GM19328 (cell line): ENCODE measurements at regions not wholly inside any gene's neighbourhood (a gene's known extent, or its start where the extent isn't known, plus 50 kb on each side); places are given as distances from the start of the nearest gene placed in this dataset.

Source experiments
- ATAC-seq: cut with Tn5 transposase; IDR thresholded peaks from one replicate; pipeline ENCODE4 v1.9.1; 2021; ENCODE audit warnings: mild to moderate bottlenecking, moderate library complexity; ENCODE audit not compliant: unreplicated experiment

- no peak for ATAC-seq
Observed at GRCh38 chr3:167958141-167958540, 137.6 kb downstream of the GOLIM4 start.

DNA sequence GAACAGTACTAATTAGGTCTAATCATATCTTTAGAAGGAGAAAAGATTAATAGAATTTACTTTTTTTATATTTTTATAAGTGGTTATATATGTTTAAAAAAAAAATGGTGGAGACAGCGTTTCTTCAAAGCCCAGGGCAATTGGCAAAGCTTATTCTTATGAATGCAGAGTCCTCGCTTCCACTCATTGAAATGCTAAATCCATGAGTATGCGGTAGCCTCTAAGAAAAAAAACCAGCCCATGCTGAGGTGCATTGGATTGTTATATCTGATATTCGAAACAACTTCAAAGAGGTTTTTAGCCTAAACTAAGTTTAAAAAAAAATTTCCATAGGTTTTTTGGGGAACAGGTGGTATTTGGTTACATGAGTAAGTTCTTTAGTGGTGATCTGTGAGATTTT is 142.8 kb downstream of the GOLIM4 start:
- ATAC-seq = no peak

DNA sequence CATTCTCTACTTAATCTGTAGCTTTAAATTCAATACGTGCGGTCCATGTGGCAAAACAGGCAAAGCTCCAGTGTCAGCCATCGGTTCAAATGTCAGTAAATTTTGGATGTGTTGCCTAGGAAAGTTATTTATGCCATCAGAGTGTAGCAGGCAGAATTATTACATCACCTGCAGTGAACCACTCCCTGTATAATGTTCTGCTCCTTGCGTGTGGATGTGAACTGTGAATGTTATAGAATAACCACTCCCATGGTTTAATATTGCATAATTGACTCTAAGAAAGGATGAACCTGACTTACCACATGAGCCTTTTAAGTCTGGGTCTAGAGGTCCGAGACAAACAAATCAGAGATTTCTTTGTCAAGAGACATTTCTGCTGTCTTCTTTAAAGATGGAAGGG is 145.5 kb downstream of the GOLIM4 start:
- ATAC-seq = no peak

- no peak for ATAC-seq
Observed at GRCh38 chr3:167941234-167941995, 154.3 kb downstream of the GOLIM4 start.

DNA sequence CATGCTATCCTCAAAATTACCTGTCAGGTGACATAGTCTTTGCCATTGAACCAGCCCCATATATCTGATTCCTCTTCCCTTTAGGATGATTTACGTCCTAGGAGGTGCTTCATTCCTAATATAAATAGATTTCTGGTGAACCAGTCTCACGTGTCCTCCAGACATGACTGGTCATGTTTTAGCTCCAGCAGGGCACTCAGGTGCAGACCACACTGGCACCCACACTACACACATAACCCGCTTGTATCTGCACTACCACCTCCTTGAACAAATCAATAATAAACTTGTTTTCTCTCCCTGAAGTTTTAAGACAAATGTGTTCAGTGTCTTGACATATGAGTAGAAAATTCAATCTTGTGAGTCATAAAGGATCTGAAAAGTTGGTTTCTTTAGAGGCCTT is 155.5 kb downstream of the GOLIM4 start:
- no peak for ATAC-seq

- no peak for ATAC-seq
Observed at GRCh38 chr3:167938516-167938915, 157.2 kb downstream of the GOLIM4 start.

DNA sequence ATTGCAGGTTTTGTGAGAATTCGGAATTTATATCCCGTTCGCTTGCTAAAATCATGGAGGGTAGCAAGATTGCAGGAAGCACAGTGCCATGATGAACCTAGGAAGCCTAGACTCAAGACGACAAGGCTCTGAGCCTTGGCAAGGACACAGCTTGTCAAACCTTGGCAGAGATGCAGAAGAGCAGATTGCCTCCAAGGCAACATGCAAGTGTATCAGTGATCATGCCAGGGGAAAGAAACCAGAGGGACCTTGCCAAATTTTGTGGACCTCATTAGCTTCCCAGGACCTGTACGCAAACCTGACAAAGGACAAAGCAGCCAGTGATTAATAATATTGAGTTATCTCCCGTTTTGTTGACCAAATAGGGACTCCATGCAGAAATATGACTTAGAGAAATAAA is 159.7 kb downstream of the GOLIM4 start:
- ATAC-seq = no peak

- no peak for ATAC-seq
Observed at GRCh38 chr3:167930453-167930852, 165.3 kb downstream of the GOLIM4 start.

GRCh38 chr3:167929968-167930367 is 165.8 kb downstream of the GOLIM4 start:
- ATAC-seq = no peak

GRCh38 chr3:167928381-167928780 is 167.3 kb downstream of the GOLIM4 start:
- ATAC-seq = no peak

DNA sequence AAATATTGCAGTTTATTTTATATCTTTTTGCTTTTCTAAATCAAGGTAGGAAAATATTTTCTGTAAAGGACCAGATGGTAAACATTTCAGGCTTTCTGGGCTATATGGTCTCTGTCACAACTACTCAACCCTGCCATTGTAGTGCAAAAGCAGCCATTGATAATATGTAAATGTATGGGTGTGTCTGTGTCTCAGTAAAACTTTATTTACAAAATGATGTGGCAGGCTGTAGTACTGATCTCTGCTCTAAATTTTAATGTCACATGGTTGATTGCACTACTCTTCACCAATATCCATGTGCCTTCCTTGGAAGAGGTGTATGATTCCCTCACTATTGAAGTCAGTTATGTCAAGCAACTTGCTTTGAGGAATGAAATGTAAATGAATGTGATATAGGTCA is 175.0 kb downstream of the GOLIM4 start:
- ATAC-seq = no peak

DNA sequence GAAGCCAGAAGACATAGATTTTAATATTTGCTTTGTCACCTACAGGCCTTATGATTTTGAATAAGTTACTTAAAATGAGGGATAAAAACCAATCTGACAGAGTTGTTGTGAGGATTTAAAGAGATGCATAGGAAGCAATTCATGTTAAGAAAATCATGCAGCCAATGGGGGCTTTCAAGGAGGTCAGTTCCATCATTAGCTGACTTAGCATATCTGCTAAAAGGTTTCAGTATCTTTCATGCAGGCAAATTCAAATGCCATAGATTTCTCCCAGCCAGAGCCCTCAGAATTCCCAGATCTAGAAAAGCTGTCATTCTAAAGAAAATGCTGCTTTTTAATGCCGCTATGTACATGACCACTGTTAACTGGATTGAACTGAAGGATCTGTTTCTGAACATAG is 176.1 kb downstream of the GOLIM4 start:
- no peak for ATAC-seq

DNA sequence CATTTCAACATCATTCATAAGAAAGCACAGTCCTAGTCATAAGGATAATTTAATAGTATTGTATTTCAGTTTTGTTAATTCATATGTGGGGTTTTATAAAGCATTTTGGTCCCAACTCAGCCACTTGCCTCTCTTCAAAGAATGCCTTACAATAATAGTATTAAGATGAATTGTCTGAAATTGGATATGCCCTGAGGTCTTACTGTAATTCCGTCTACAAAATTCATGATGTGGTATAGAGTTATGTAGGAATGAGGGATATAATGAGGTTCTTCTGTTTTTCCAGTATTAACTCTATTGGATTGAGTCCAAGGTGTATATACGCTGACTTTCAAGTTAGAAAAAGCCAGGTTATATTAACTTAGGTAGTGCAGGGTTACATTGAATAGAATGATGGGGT is 177.0 kb downstream of the GOLIM4 start:
- no peak for ATAC-seq

DNA sequence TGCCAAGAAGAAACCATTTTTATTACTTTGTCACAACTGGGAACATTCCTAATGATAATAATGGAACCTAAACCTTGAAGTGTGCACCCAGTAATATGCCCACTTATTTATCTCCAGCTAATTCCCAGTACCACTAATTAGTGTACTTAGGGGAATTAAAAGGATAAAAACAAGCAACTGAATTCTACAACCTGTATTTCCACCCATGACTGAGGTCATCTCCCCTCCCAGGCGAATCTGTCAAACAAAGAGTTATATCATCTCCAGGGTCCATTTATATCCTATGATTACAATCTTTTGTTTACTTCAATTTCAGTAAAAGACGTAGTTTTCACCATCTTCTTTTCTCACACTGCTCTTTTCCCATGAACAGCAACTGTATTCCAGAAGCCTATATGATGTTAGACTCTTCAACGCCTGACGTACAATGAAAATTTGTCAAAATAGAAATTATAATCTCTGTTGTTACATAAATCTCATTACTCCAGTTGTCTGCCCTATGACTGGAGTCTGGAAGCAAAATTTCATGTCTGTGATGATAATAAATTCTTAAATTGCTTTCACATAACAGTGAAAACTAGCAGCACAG is 177.6 kb downstream of the GOLIM4 start:
- ATAC-seq = no peak

DNA sequence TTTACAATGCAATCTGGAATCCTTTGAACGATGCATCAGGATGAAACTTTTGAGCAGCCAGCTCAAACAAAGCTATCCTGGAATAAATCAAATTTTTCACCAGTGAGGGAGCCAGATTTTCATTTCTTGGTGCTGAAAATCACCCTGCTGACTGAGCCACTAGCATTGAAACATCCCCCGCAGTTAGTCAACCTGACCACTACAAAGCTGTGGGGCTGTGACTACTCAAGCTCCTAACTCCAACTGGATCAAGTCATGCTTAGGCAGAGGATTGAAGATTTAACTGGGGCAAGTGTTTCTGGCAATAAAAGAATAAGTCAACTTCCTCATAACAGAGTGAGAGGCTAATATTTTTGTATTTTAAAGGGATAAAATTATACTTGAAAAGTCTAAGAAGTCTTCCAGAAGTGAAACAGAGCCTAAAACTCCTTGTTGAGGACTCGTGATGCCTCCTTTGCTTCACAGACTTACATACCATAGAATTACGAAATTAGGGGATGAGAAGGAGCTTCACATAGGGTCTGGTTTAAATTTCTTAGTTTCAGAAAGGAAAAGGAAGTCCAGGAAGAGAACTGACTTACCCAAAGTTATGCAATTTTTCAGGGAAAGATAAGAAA is 177.8 kb downstream of the SERPINI1 start:
- no peak for ATAC-seq

DNA sequence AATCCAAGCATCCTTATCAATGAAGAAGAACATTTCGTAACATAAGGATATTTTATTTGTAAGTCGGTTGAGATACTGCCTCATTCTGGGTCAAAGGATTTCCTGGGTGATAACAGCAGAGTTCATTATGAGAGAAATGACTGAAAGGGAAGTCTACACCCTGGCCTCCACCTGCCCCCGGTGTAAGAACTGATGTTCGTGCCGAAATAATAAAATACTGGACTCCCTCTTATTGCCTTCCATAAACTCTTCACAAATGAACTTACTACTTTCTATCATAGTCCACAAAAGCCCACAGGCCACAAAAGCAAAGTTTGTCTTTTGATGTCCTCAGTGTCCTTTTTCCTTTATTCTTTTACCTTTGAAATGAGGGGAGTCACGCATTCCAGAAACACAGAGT is 174.4 kb downstream of the SERPINI1 start:
- no peak for ATAC-seq

DNA sequence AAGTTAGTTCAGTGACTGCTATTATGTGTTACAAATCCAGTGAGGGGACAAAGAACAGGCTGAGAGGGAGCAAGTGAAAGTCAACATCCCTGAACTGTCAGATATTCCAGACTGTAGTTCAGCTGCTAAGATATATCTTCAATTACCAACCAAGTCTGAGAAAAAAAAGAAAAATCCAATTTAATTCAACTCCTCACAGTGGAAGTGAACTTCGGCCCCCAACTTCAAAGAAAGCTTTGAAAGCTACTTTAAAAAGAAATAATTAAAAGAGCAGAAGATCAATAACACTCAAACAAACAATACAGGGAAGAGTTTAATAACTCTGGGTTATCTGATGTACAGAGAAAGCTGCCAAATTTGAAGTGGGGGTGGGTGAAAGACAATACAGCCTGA is 174.0 kb downstream of the SERPINI1 start:
- no peak for ATAC-seq

- ATAC-seq = no peak
Observed at GRCh38 chr3:167908746-167909503, 173.4 kb downstream of the SERPINI1 start.

DNA sequence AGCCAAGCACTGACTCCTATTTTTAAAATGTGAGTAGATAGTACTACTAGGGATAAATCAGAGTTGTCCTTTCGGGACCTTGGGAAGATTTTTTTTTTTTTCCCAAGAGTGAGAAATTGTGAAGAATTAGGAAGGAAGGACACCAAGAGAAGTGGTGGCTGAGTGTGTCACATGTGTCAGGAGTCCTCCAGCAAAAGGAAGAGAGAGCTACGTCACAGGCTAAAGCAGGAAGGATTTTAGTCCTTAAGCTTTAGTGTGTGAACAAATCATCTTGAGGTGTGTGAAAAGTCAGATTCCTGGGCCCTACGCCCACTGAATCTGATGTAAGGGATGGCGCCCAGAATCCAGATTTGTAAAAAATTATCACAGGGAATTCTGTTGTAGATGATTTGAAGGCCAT is 172.7 kb downstream of the SERPINI1 start:
- ATAC-seq = no peak

GRCh38 chr3:167901138-167901537 is 165.6 kb downstream of the SERPINI1 start:
- no peak for ATAC-seq

DNA sequence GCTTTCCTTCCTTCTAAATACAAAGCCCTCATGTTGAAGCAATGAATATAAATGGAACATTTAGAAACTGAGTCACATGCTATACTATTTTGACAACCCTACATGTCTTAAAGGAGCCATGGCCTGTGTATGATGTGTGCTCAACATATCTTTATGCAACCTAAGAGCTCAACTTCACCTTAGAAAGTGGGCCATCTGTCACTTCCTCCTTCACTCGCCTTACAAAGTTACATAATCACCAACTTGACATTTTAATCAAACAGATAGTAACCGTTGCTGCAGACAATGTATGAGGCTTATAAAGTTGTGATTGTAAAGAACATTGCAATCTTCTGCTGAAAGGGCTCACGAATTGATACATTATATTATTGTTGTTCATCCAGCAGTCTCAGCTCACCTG is 163.6 kb downstream of the SERPINI1 start:
- no peak for ATAC-seq

DNA sequence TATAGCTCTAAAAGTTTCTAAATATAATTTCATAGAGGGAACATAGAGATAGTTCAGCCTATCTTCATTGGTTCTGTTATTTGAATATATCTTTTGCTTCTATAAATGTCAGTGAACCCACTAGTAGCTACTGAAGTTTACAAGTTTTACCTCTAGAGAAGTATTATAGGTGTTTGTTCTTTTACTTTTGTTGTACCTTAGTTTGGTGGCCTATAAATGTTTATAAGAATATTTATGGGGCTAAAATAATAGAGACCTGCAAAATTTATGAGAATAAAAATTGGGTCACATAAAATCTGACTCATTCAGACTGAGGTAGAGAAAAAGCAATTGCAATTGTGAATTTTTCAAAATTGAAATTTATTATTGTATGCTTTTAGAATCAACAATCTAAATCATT is 162.6 kb downstream of the SERPINI1 start:
- ATAC-seq = no peak
